Testis (tissue), 2 donors: ENCODE measurements at regions not wholly inside any gene's neighbourhood (a gene's known extent, or its start where the extent isn't known, plus 50 kb on each side); places are given as distances from the start of the nearest gene placed in this dataset.

Source experiments
- CTCF ChIP-seq, 3 experiments: fragments of 450-650 bp in 2 of 3; fragments of 200-600 bp in 1 of 3; sonication (generic) in 1 of 3; IDR thresholded peaks; one replicate each; pipeline ENCODE4 v1.5.1; 2016 to 2019; ENCODE audit warnings: antibody characterized with exemption in 3 of 3, mild to moderate bottlenecking in 2 of 3, moderate library complexity in 1 of 3
- POLR2A ChIP-seq: fragments of 450-650 bp; IDR thresholded peaks from one replicate; pipeline ENCODE4 v1.6.1; 2017; ENCODE audit warnings: antibody characterized with exemption, mild to moderate bottlenecking, moderate library complexity

GRCh38 chr21:22609802-22610201, 1611.6 kb downstream of the NCAM2 start:
- TF ChIP-seq CTCF (IDR thresholded peaks at IDR 0.05) (no peak), POLR2A (no peak)
